HEK293 (cell line): ENCODE measurements at regions not wholly inside any gene's neighbourhood (a gene's known extent, or its start where the extent isn't known, plus 50 kb on each side); places are given as distances from the start of the nearest gene placed in this dataset.
A peak's percentile ranks its signal among the peaks of the same experiment; 100 is the strongest.

Source experiments
- GLIS2 ChIP-seq: fragments of 450-650 bp; formaldehyde crosslinking; IDR thresholded peaks from 2 replicates; pipeline ENCODE4 v1.5.1; 2016; ENCODE audit warnings: missing biosample characterization, missing genetic modification characterization
- KLF7 ChIP-seq: fragments of 450-650 bp; formaldehyde crosslinking; IDR thresholded peaks from 2 replicates; pipeline ENCODE4 v1.5.1; 2016; ENCODE audit warnings: missing biosample characterization, missing genetic modification characterization, borderline replicate concordance
- RBAK ChIP-seq: fragments of 450-650 bp; formaldehyde crosslinking; IDR thresholded peaks from 2 replicates; pipeline ENCODE4 v1.5.1; 2016; ENCODE audit warnings: missing biosample characterization, missing genetic modification characterization
- TSHZ1 ChIP-seq: fragments of 450-650 bp; formaldehyde crosslinking; IDR thresholded peaks from 2 replicates; pipeline ENCODE4 v1.5.1; 2016; ENCODE audit warnings: missing biosample characterization, missing genetic modification characterization, borderline replicate concordance
- YY1 ChIP-seq: fragments of 450-650 bp; formaldehyde crosslinking; IDR thresholded peaks from 2 replicates; pipeline ENCODE4 v1.5.1; 2018; ENCODE audit warnings: missing biosample characterization, missing genetic modification characterization
- ZBTB20 ChIP-seq: fragments of 450-650 bp; formaldehyde crosslinking; IDR thresholded peaks from 2 replicates; pipeline ENCODE4 v1.5.1; 2016; ENCODE audit warnings: missing biosample characterization, missing genetic modification characterization
- ZBTB21 ChIP-seq: fragments of 450-650 bp; formaldehyde crosslinking; IDR thresholded peaks from 2 replicates; pipeline ENCODE4 v1.5.1; 2017; ENCODE audit warnings: missing biosample characterization, missing genetic modification characterization
- ZBTB49 ChIP-seq: fragments of 450-650 bp; formaldehyde crosslinking; IDR thresholded peaks from 2 replicates; pipeline ENCODE4 v1.5.1; 2016; ENCODE audit warnings: missing biosample characterization, missing genetic modification characterization, low read depth
- ZFP69B ChIP-seq: fragments of 450-650 bp; formaldehyde crosslinking; IDR thresholded peaks from 2 replicates; pipeline ENCODE4 v1.5.1; 2016; ENCODE audit warnings: missing biosample characterization, missing genetic modification characterization
- ZNF324 ChIP-seq: fragments of 450-650 bp; formaldehyde crosslinking; IDR thresholded peaks from 2 replicates; pipeline ENCODE4 v1.5.1; 2016; ENCODE audit warnings: missing biosample characterization, missing genetic modification characterization
- ZNF335 ChIP-seq: fragments of 450-650 bp; formaldehyde crosslinking; conservative IDR thresholded peaks from 2 replicates; pipeline ENCODE4 v1.5.1; 2016; ENCODE audit warnings: missing biosample characterization, missing genetic modification characterization
- ZNF449 ChIP-seq: fragments of 450-650 bp; formaldehyde crosslinking; IDR thresholded peaks from 2 replicates; pipeline ENCODE4 v1.5.1; 2017; ENCODE audit warnings: missing biosample characterization, mild to moderate bottlenecking, missing genetic modification characterization, moderate library complexity
- ZNF48 ChIP-seq: fragments of 450-650 bp; formaldehyde crosslinking; IDR thresholded peaks from 2 replicates; pipeline ENCODE4 v1.5.1; 2016; ENCODE audit warnings: missing biosample characterization, missing genetic modification characterization
- ZNF501 ChIP-seq: fragments of 450-650 bp; formaldehyde crosslinking; IDR thresholded peaks from 2 replicates; pipeline ENCODE4 v1.5.1; 2016; ENCODE audit warnings: missing biosample characterization, missing genetic modification characterization
- ZNF513 ChIP-seq: fragments of 450-650 bp; IDR thresholded peaks from 2 replicates; pipeline ENCODE4 v1.5.1; 2018; ENCODE audit warnings: missing biosample characterization, missing genetic modification characterization
- ZNF529 ChIP-seq: fragments of 450-650 bp; formaldehyde crosslinking; IDR thresholded peaks from 2 replicates; pipeline ENCODE4 v1.5.1; 2017; ENCODE audit warnings: missing genetic modification characterization, missing biosample characterization; ENCODE audit not compliant: insufficient replicate concordance
- ZNF544 ChIP-seq: fragments of 450-650 bp; formaldehyde crosslinking; IDR thresholded peaks from 2 replicates; pipeline ENCODE4 v1.5.0; 2017; ENCODE audit warnings: missing biosample characterization, missing genetic modification characterization
- ZNF555 ChIP-seq: fragments of 450-650 bp; formaldehyde crosslinking; conservative IDR thresholded peaks from 2 replicates; pipeline ENCODE4 v1.5.1; 2017; ENCODE audit warnings: missing biosample characterization, mild to moderate bottlenecking, missing genetic modification characterization, inconsistent platforms
- ZNF585B ChIP-seq: fragments of 450-650 bp; formaldehyde crosslinking; IDR thresholded peaks from 2 replicates; pipeline ENCODE4 v1.5.1; 2016; ENCODE audit warnings: missing biosample characterization, missing genetic modification characterization
- ZNF623 ChIP-seq: fragments of 450-650 bp; formaldehyde crosslinking; IDR thresholded peaks from 2 replicates; pipeline ENCODE4 v1.5.1; 2016; ENCODE audit warnings: missing biosample characterization, missing genetic modification characterization
- ZNF645 ChIP-seq: fragments of 450-650 bp; formaldehyde crosslinking; IDR thresholded peaks from 2 replicates; pipeline ENCODE4; 2016; ENCODE audit warnings: missing biosample characterization, missing genetic modification characterization
- ZNF843 ChIP-seq: fragments of 450-650 bp; formaldehyde crosslinking; IDR thresholded peaks from 2 replicates; pipeline ENCODE4 v1.5.1; 2016; ENCODE audit warnings: missing biosample characterization, missing genetic modification characterization
- ZSCAN18 ChIP-seq: fragments of 450-650 bp; formaldehyde crosslinking; IDR thresholded peaks from 2 replicates; pipeline ENCODE4 v1.5.1; 2016; ENCODE audit warnings: missing biosample characterization, missing genetic modification characterization
- ZSCAN4 ChIP-seq: fragments of 450-650 bp; formaldehyde crosslinking; IDR thresholded peaks from 2 replicates; pipeline ENCODE4 v1.5.1; 2017; ENCODE audit warnings: missing biosample characterization, missing genetic modification characterization
- ZSCAN5A ChIP-seq: fragments of 450-650 bp; formaldehyde crosslinking; IDR thresholded peaks from 2 replicates; pipeline ENCODE4 v1.5.1; 2016; ENCODE audit warnings: missing biosample characterization, missing genetic modification characterization

GRCh38 chr4:38318737-38319455 lies 345.1 kb upstream of the KLF3 start (continued):
- TF ChIP-seq ZNF843 (tag by site-specific recombination), result no peak
- TF ChIP-seq ZSCAN5A (tag by site-specific recombination), result no peak
- TF ChIP-seq ZSCAN4 (tag by site-specific recombination), result no peak
- TF ChIP-seq KLF7 (tag by site-specific recombination), result peak; percentile 48; the same call in 1 of the 2 replicates
- no peak for TF ChIP-seq ZNF555 (tag by site-specific recombination)
- no peak for TF ChIP-seq ZBTB49
- TF ChIP-seq ZNF48 (tag by site-specific recombination), result no peak
- no peak for TF ChIP-seq ZBTB20
- no peak for TF ChIP-seq ZNF585B (tag by site-specific recombination)
- TF ChIP-seq GLIS2, result peak; percentile 77
- 0 out of 2 replicates have a peak, but pooled peaks have one; percentile 16 for TF ChIP-seq ZNF324 (tag by site-specific recombination)
- no peak for TF ChIP-seq ZNF645 (tag by site-specific recombination)
- TF ChIP-seq ZNF513 (tag by site-specific recombination), result no peak
- TF ChIP-seq ZNF623 (tag by site-specific recombination), result no peak
- peak; percentile 74 for TF ChIP-seq ZNF335 (tag by site-specific recombination)
- TF ChIP-seq ZNF529 (tag by site-specific recombination), result no peak
- 0 out of 2 replicates have a peak, but pooled peaks have one; percentile 20 for TF ChIP-seq ZFP69B
- no peak for TF ChIP-seq ZNF544 (tag by site-specific recombination)
- TF ChIP-seq YY1 (tag by site-specific recombination), result no peak
- TF ChIP-seq TSHZ1 (tag by site-specific recombination), result no peak
- no peak for TF ChIP-seq RBAK
- TF ChIP-seq ZBTB21 (tag by site-specific recombination), result peak; percentile 45
- no peak for TF ChIP-seq ZSCAN18
- TF ChIP-seq ZNF449 (tag by site-specific recombination), result no peak
- TF ChIP-seq ZNF501 (tag by site-specific recombination), result no peak
